NCI-H2107 treated with DMSO at 0.1 percent for 48 hours (cell line): ENCODE measurements at regions not wholly inside any gene's neighbourhood (a gene's known extent, or its start where the extent isn't known, plus 50 kb on each side); places are given as distances from the start of the nearest gene placed in this dataset.
A peak's percentile ranks its signal among the peaks of the same experiment; 100 is the strongest.

Experiments
- DNase-seq: peaks from one replicate; lab custom pipeline; 2025; ENCODE audit not compliant: unreplicated experiment; lab: John Stamatoyannopoulos, UW

- DNase-seq: no peak
These were observed 185.2 kb upstream of the IL12A start for GRCh38 chr3:159803459-159803858.

GRCh38 chr3:159804726-159805410 lies 183.8 kb upstream of the IL12A start:
- peak; percentile 98 for DNase-seq

- no peak for DNase-seq
These were observed 183.2 kb upstream of the IL12A start for GRCh38 chr3:159805411-159805772.

- no peak for DNase-seq
These were observed 182.2 kb upstream of the IL12A start for GRCh38 chr3:159806412-159806811.

- DNase-seq: no peak
These were observed 181.2 kb upstream of the IL12A start for GRCh38 chr3:159807137-159808040.

- peak; percentile 16 for DNase-seq
These were observed 174.7 kb upstream of the IL12A start for GRCh38 chr3:159813822-159814531.

GRCh38 chr3:159816512-159816911 lies 172.1 kb upstream of the IL12A start:
- DNase-seq: no peak

GRCh38 chr3:159817126-159817525 lies 171.5 kb upstream of the IL12A start:
- DNase-seq: no peak

GRCh38 chr3:159817571-159817970 lies 171.1 kb upstream of the IL12A start:
- DNase-seq: no peak

- no peak for DNase-seq
These were observed 170.2 kb upstream of the IL12A start for GRCh38 chr3:159818399-159818798.

GRCh38 chr3:159818997-159819500 lies 169.6 kb upstream of the IL12A start:
- no peak for DNase-seq

GRCh38 chr3:159819676-159820075 lies 169.0 kb upstream of the IL12A start:
- no peak for DNase-seq

GRCh38 chr3:159821110-159821509 lies 167.5 kb upstream of the IL12A start:
- DNase-seq: peak; percentile 33

- DNase-seq: no peak
These were observed 166.9 kb upstream of the IL12A start for GRCh38 chr3:159821736-159822135.

GRCh38 chr3:159823780-159824179 lies 164.9 kb upstream of the IL12A start:
- DNase-seq: no peak

GRCh38 chr3:159824333-159824732 lies 164.3 kb upstream of the IL12A start:
- DNase-seq: no peak

GRCh38 chr3:159825216-159825854 lies 163.3 kb upstream of the IL12A start:
- peak; percentile 26 for DNase-seq

GRCh38 chr3:159828542-159828943 lies 160.1 kb upstream of the IL12A start:
- peak; percentile 99 for DNase-seq

GRCh38 chr3:159829056-159829455 lies 159.6 kb upstream of the IL12A start:
- DNase-seq: peak; percentile 83

GRCh38 chr3:159829539-159830227 lies 159.0 kb upstream of the IL12A start:
- DNase-seq: peak; percentile 92
